Thyroid gland (tissue), 4 donors: ENCODE measurements at regions not wholly inside any gene's neighbourhood (a gene's known extent, or its start where the extent isn't known, plus 50 kb on each side); places are given as distances from the start of the nearest gene placed in this dataset.

ENCODE experiments used
- DNase-seq, 2 donors: peaks; one replicate each; pipeline ENCODE4 v3.0.0-alpha.2; 2019
- H3K27ac ChIP-seq, 3 donors: fragments of 200-600 bp; sonication (generic); 1 replicate in 2 of 3; 2 replicates in 1 of 3; pipeline ENCODE4 v1.5.1; 2016 to 2019; ENCODE audit warnings: mild to moderate bottlenecking in 1 of 3, moderate library complexity in 1 of 3
- H3K27me3 ChIP-seq: fragments of 200-600 bp; sonication (generic); one replicate; pipeline ENCODE4 v1.5.1; 2019
- H3K36me3 ChIP-seq, 2 donors: fragments of 200-600 bp; sonication (generic); one replicate each; pipeline ENCODE4 v1.5.1; 2016 to 2019
- H3K4me1 ChIP-seq, 2 donors: fragments of 200-600 bp; sonication (generic); one replicate each; pipeline ENCODE4 v1.5.1; 2017 to 2019
- H3K4me3 ChIP-seq, 3 donors: fragments of 200-600 bp; sonication (generic); replicated peaks in 1 of 3; 1 replicate in 2 of 3; 2 replicates in 1 of 3; pipeline ENCODE4 v1.5.1; 2016; ENCODE audit warnings: mild to moderate bottlenecking in 1 of 3
- H3K9me3 ChIP-seq: fragments of 200-600 bp; sonication (generic); one replicate; pipeline ENCODE4 v1.5.1; 2017
- POLR2A ChIP-seq, 2 donors: fragments of 450-650 bp; IDR thresholded peaks; one replicate each; pipeline ENCODE4 v1.6.1; 2017; ENCODE audit warnings: antibody characterized with exemption in 2 of 2, mild to moderate bottlenecking in 2 of 2, moderate library complexity in 1 of 2
- WGBS, 2 donors: methylation state at CpG; one replicate each; pipeline ENCODE4 v1.1.5; 2017; 5-methylcytosine and 5-hydroxymethylcytosine counted together
- intact Hi-C: fragments of 100-400 bp; cut with DNase I; formaldehyde crosslinking; loops from one replicate; pipeline ENCODE4 v1.15.1; 2023
- TF ChIP-seq, protein P1 (sequence below), 6 experiments: fragments of 200-600 bp in 3 of 6; fragments of 450-650 bp in 3 of 6; sonication (generic) in 3 of 6; IDR thresholded peaks; one replicate each; pipeline ENCODE4 v1.5.1; 2016 to 2019; ENCODE audit warnings: antibody characterized with exemption in 6 of 6, mild to moderate bottlenecking in 2 of 6, inconsistent platforms in 1 of 6, moderate library complexity in 1 of 6

DNA sequence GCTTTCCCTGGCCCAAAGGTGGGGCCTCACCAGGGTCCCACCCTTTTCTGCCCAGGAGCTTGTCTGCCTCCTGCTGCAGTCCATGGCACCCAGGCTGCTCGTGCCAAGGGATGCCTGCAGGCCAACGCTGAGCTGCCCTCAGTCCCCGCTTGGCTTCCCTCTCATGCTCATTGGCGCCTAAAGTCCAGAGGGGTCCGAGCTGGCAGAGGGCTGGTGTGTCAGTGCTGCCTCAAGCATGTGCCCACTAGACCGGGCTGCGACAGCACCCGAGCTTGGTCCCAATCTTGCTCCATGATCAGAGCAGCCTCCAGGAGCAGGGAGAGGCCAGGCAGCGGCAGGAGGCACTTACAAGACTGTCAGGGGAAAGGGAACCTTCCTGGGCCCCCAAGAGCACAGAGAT, 287.0 kb downstream of the ICOS start:
- no peaks in the 10 kb centered on the region for H3K36me3 ChIP-seq
- no peaks in the 10 kb centered on the region for H3K9me3 ChIP-seq
- no peaks in the 10 kb centered on the region for H3K4me1 ChIP-seq
- no peak for DNase-seq
- H3K4me3 ChIP-seq, result no peak overlapping the region
- H3K27me3 ChIP-seq, result no peaks in the 10 kb centered on the region
- intact Hi-C loops, result no loop called here
- WGBS, 2 donors, result 94 to 100% methylated on average over 4 to 9 of the region's 9 CpGs
- TF ChIP-seq, protein P1, sequence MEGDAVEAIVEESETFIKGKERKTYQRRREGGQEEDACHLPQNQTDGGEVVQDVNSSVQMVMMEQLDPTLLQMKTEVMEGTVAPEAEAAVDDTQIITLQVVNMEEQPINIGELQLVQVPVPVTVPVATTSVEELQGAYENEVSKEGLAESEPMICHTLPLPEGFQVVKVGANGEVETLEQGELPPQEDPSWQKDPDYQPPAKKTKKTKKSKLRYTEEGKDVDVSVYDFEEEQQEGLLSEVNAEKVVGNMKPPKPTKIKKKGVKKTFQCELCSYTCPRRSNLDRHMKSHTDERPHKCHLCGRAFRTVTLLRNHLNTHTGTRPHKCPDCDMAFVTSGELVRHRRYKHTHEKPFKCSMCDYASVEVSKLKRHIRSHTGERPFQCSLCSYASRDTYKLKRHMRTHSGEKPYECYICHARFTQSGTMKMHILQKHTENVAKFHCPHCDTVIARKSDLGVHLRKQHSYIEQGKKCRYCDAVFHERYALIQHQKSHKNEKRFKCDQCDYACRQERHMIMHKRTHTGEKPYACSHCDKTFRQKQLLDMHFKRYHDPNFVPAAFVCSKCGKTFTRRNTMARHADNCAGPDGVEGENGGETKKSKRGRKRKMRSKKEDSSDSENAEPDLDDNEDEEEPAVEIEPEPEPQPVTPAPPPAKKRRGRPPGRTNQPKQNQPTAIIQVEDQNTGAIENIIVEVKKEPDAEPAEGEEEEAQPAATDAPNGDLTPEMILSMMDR (IDR thresholded peaks at IDR 0.05), result no peak
- TF ChIP-seq POLR2A (IDR thresholded peaks at IDR 0.05), result no peak
- H3K27ac ChIP-seq, result no peak overlapping the region

DNA sequence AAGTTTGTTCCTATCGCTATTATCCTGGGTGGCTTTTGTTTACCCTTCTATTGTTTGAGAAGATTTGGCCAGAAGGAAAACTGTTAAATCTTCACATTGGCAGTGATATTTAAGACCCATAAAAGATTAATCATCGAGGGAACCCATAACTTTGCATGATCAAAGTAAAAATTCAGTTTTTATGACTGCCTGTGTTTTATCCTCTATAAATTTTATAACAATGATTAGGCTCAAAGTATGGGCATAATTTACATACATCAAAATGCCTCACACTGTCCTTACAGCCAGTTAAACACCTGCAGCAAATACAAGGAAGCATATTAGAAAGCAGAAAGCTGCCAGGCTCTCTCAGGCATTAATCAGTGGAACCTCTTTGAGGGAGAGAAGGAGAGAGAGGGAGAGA, 289.1 kb downstream of the ICOS start:
- TF ChIP-seq POLR2A (IDR thresholded peaks at IDR 0.05), result no peak
- TF ChIP-seq, protein P1 (IDR thresholded peaks at IDR 0.05), result no peak
- H3K27me3 ChIP-seq, result no peaks in the 10 kb centered on the region
- intact Hi-C loops, result no loop called here
- no peak overlapping the region for H3K27ac ChIP-seq
- 78 to 84% methylated on average over 2 of the region's 2 CpGs for WGBS, 2 donors
- no peaks in the 10 kb centered on the region for H3K4me1 ChIP-seq
- no peak for DNase-seq
- no peaks in the 10 kb centered on the region for H3K36me3 ChIP-seq
- no peak overlapping the region for H3K4me3 ChIP-seq
- no peaks in the 10 kb centered on the region for H3K9me3 ChIP-seq

DNA sequence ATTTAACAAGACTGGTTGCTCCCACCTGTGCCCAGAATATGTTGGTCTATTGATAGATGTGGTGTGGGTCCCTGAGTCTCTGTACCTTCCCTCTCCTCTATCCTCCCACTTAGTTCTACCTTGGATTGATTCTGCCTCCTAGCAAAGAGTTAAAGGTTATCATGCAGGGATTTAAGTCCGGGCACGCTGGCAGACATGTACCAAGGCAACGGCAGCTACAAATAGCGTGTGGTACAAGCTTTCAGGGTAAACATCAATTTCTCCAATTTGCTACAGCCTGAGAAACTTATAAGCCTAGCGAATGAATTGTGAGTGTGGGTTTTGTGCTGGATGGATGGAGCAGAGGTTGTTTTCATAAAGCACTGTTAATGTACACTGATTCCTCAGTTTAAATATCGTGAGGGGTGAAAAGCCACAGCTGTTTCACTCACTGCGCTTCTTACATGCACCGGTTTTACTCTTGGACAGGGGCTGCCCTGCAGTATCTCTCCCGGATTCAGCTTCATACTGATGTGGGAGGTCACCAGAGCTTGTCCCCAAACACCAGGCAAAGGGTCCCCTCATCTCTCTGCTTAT, 289.8 kb downstream of the ICOS start:
- Histone ChIP-seq H3K36me3 (no peaks in the 10 kb centered on the region), H3K27ac (no peak overlapping the region), H3K4me1 (no peaks in the 10 kb centered on the region), H3K4me3 (no peak overlapping the region), H3K9me3 (no peaks in the 10 kb centered on the region), H3K27me3 (no peaks in the 10 kb centered on the region)
- intact Hi-C loops, result no loop called here
- no peak for DNase-seq
- WGBS, 2 donors, result 53 to 57% methylated on average over 9 of the region's 9 CpGs
- TF ChIP-seq POLR2A (IDR thresholded peaks at IDR 0.05), result no peak

DNA sequence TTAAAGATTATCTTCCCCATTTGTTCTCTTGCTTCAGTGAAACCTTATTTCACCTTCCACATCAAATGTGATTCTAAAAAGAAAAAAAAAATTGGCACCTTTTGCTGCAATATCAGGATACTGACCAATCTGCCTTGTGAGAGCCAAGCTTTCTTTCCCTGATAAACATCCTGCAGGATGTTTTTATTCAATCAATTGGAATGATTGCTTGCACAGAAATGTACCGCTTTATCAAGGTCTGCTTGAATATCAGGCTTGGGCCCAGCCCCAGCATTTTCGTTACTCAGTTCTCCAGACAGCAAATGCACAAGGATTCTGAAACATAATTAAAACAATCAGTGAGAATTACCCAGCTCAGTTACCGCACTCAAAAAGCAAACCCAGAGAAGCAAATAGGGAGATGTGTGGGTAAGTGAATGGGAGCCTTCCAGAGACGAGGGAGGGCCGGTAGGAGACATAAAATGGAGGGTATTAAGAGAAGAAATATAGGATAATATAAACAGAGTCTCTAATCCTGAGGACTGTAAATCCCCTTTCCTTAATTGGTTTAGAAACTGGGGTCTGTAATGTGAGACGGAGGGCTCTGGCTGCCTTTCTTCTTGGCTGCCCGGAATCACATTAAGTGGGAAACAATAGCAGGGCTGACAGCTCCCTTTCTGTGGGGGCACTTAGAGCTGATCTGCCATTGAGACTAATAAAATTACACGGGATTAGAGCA, 291.8 kb downstream of the ICOS start:
- Histone ChIP-seq H3K9me3 (no peaks in the 10 kb centered on the region), H3K27me3 (no peaks in the 10 kb centered on the region), H3K36me3 (no peaks in the 10 kb centered on the region), H3K27ac (no peak overlapping the region), H3K4me3 (no peak overlapping the region), H3K4me1 (no peaks in the 10 kb centered on the region)
- no peak for DNase-seq
- 53 to 57% methylated on average over 8 of the region's 8 CpGs for WGBS, 2 donors
- TF ChIP-seq, protein P1 (IDR thresholded peaks at IDR 0.05), result no peak
- TF ChIP-seq POLR2A (IDR thresholded peaks at IDR 0.05), result no peak
- intact Hi-C loops, result no loop called here

DNA sequence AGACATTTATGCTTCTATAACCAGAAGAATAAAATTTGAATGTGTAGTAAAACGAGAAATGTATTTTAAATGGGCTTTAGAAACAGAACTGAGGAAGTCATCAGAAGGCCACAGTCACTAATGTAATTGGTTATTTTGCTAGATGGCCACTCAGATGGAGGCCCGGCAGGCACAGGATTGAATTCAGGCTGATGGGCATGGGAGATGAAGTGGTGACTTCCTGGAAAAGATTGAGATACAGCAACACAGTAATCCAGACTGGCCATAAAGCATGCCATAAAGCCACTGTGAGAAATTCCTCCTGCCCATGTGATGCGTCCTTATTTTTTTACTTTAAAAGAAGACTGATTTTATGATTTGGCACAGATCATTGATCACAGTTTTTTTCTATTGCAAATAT, 297.7 kb downstream of the ICOS start:
- TF ChIP-seq, protein P1 (IDR thresholded peaks at IDR 0.05), result no peak
- no peak overlapping the region for H3K4me3 ChIP-seq
- H3K4me1 ChIP-seq, result no peaks in the 10 kb centered on the region
- H3K27me3 ChIP-seq, result no peaks in the 10 kb centered on the region
- H3K27ac ChIP-seq, result no peak overlapping the region
- H3K9me3 ChIP-seq, result no peaks in the 10 kb centered on the region
- no peaks in the 10 kb centered on the region for H3K36me3 ChIP-seq
- WGBS, 2 donors, result 88 to 89% methylated on average over 3 of the region's 3 CpGs
- DNase-seq, result no peak
- intact Hi-C loops, result no loop called here
